ENCODE measurements at regions not wholly inside any gene's neighbourhood (a gene's known extent, or its start where the extent isn't known, plus 50 kb on each side); places are given as distances from the start of the nearest gene placed in this dataset.

DNA sequence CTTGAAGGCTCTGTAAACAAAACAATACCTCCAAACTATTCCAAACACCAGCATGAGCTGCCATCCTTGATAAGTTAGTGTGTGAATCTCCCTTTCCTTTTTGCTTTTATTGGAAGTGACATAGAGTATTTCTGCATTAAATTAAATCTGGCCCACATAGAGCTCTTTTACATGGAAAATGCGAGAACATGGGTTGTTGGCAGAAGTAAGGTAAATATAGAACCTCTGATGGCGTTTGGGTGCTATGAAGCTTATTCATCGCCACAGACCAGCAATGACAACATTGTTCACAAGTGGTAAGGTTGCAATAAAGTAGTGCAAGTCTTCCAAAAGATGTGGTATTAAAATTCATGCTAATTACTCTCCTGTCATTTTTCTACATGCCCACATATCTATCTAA is 445.8 kb upstream of the JAG1 start:
- no peak for TF ChIP-seq EZH2phosphoT487 (IDR thresholded peaks at IDR 0.05; ENCODE audit: borderline replicate concordance)
- TF ChIP-seq, protein P1, sequence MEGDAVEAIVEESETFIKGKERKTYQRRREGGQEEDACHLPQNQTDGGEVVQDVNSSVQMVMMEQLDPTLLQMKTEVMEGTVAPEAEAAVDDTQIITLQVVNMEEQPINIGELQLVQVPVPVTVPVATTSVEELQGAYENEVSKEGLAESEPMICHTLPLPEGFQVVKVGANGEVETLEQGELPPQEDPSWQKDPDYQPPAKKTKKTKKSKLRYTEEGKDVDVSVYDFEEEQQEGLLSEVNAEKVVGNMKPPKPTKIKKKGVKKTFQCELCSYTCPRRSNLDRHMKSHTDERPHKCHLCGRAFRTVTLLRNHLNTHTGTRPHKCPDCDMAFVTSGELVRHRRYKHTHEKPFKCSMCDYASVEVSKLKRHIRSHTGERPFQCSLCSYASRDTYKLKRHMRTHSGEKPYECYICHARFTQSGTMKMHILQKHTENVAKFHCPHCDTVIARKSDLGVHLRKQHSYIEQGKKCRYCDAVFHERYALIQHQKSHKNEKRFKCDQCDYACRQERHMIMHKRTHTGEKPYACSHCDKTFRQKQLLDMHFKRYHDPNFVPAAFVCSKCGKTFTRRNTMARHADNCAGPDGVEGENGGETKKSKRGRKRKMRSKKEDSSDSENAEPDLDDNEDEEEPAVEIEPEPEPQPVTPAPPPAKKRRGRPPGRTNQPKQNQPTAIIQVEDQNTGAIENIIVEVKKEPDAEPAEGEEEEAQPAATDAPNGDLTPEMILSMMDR (conservative IDR thresholded peaks at IDR 0.05; ENCODE audit: low read length), result no peak
